ENCODE measurements at regions not wholly inside any gene's neighbourhood (a gene's known extent, or its start where the extent isn't known, plus 50 kb on each side); places are given as distances from the start of the nearest gene placed in this dataset.

DNA sequence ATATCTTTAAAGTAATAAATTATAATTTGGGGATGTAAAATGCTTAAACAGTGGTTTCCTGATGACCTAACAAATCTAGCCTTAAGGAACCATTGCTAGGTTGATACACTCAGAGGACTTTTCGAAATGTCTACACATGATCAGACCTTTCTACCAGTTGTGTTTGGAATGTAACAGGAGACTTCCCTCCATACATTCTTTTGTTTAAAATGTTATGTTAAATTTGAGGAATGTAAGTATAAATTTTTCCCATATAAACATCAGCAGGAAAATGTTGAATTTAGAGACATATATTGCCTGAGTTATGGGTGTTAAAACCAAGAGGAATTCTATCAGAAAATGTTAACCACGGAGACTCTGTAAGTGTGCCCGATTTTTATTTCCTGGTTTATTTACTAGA, 190.6 kb upstream of the SPRY1 start:
- in situ Hi-C loops (cut with MboI; ENCODE audit: low pct_ligation_motif_present in 1 of 4, low pct_unique_long_range_greater_than_20kb in 1 of 4, low sequenced_read_pairs in 3 of 4) (no loop called here), intact Hi-C loops (cut with DNase I; ENCODE audit: low total_unique reads) (no loop called here)
- Histone ChIP-seq H3K27ac (no peak overlapping the region), H3K36me3 (no peaks in the 10 kb centered on the region), H3K4me1 (no peaks in the 10 kb centered on the region), H3K27me3 (no peaks in the 10 kb centered on the region), H3K9me3 (no peaks in the 10 kb centered on the region), H3K4me3 (no peak overlapping the region)
- no peak for DNase-seq
- whole genome bisulfite sequencing, 2 donors (ENCODE audit: low coverage in 1 of 2), result 68 to 83% methylated on average over 3 of the region's 3 CpGs
- TF ChIP-seq POLR2A (IDR thresholded peaks at IDR 0.05) (no peak), POLR2AphosphoS5 (IDR thresholded peaks at IDR 0.05) (no peak), EP300 (IDR thresholded peaks at IDR 0.05; ENCODE audit: low read depth) (no peak)
- TF ChIP-seq, protein P1, sequence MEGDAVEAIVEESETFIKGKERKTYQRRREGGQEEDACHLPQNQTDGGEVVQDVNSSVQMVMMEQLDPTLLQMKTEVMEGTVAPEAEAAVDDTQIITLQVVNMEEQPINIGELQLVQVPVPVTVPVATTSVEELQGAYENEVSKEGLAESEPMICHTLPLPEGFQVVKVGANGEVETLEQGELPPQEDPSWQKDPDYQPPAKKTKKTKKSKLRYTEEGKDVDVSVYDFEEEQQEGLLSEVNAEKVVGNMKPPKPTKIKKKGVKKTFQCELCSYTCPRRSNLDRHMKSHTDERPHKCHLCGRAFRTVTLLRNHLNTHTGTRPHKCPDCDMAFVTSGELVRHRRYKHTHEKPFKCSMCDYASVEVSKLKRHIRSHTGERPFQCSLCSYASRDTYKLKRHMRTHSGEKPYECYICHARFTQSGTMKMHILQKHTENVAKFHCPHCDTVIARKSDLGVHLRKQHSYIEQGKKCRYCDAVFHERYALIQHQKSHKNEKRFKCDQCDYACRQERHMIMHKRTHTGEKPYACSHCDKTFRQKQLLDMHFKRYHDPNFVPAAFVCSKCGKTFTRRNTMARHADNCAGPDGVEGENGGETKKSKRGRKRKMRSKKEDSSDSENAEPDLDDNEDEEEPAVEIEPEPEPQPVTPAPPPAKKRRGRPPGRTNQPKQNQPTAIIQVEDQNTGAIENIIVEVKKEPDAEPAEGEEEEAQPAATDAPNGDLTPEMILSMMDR (IDR thresholded peaks at IDR 0.05), result no peak

DNA sequence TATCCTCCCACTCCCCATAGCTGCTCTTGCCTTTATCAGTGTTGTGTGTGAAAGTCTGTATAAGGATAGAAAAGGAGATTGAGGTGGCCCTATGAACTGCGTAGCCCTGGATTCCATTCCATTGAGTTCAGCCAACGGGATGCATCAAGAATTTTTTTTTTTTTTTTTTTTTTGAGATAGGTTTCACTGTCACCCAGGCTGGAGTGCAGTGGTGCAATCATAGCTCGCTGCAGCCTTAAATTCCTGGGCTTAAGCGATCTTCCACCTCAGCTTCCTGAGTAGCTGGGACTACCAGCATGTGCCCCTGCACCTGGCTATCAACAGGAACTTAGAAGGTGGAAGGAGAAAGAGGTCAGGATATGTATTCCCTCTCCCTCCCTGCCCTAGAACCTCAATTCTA, 187.2 kb upstream of the SPRY1 start:
- TF ChIP-seq, protein P1 (IDR thresholded peaks at IDR 0.05), result no peak
- TF ChIP-seq POLR2AphosphoS5 (IDR thresholded peaks at IDR 0.05) (no peak), POLR2A (IDR thresholded peaks at IDR 0.05) (no peak), EP300 (IDR thresholded peaks at IDR 0.05; ENCODE audit: low read depth) (no peak)
- Histone ChIP-seq H3K27ac (no peak overlapping the region), H3K9me3 (no peaks in the 10 kb centered on the region), H3K36me3 (no peaks in the 10 kb centered on the region), H3K4me3 (no peak overlapping the region), H3K4me1 (no peaks in the 10 kb centered on the region), H3K27me3 (no peaks in the 10 kb centered on the region)
- WGBS, 2 donors (ENCODE audit: low coverage in 1 of 2), result 95% methylated on average over 4 of the region's 4 CpGs
- no peak for DNase-seq
- intact Hi-C loops (cut with DNase I; ENCODE audit: low total_unique reads) (no loop called here), in situ Hi-C loops (cut with MboI; ENCODE audit: low pct_ligation_motif_present in 1 of 4, low pct_unique_long_range_greater_than_20kb in 1 of 4, low sequenced_read_pairs in 3 of 4) (no loop called here)

DNA sequence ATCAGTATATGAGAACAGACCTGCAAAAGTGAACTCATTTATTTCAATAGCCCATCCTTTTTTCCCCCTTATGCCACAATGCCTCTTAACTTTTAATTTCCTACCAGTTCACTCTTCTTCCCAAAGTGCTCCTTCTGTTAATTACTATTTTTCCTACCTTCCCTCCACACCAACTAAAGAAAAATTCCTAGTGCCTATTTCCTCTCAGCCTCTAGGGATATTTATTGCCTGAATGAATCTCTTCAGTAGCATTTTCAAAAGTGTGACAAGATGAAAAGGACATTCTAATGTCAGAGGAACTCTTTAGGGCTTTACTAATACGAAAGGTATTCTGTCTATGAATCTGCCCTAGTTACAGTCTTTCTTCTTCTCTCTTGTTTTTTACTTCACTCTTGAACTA, 181.1 kb upstream of the SPRY1 start:
- intact Hi-C loops (cut with DNase I; ENCODE audit: low total_unique reads) (no loop called here), in situ Hi-C loops (cut with MboI; ENCODE audit: low pct_ligation_motif_present in 1 of 4, low pct_unique_long_range_greater_than_20kb in 1 of 4, low sequenced_read_pairs in 3 of 4) (no loop called here)
- Histone ChIP-seq H3K4me1 (no peaks in the 10 kb centered on the region), H3K27me3 (no peaks in the 10 kb centered on the region), H3K9me3 (no peaks in the 10 kb centered on the region), H3K27ac (no peak overlapping the region), H3K4me3 (no peak overlapping the region), H3K36me3 (no peaks in the 10 kb centered on the region)
- 75 to 100% methylated on average over 1 of the region's 1 CpG for WGBS, 2 donors (ENCODE audit: low coverage in 1 of 2)
- TF ChIP-seq, protein P1 (IDR thresholded peaks at IDR 0.05), result no peak
- no peak for TF ChIP-seq POLR2A (IDR thresholded peaks at IDR 0.05)
- no peak for TF ChIP-seq EP300 (IDR thresholded peaks at IDR 0.05; ENCODE audit: low read depth)
- TF ChIP-seq POLR2AphosphoS5 (IDR thresholded peaks at IDR 0.05), result no peak
- no peak for DNase-seq

DNA sequence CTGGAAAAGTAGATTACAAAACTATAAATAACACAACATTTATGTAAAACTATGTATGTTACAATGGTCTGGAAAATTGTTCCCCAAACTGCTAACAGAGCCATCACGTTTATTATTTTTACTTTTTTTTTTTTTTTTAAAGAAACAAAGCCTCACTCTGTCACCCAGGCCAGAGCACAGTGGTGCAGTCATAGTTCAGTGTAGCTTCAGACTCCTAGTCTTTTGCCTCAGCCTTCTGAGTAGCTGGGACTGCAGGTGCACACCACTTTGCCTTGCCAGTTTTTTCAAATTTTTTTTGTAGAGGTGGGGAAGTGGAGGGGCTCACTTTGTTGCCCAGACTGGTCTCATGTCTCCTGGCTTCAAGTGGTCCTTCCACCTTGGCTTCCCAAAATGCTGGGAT, 180.1 kb upstream of the SPRY1 start:
- TF ChIP-seq POLR2AphosphoS5 (IDR thresholded peaks at IDR 0.05) (no peak), POLR2A (IDR thresholded peaks at IDR 0.05) (no peak)
- H3K27me3 ChIP-seq, result no peaks in the 10 kb centered on the region
- no peak overlapping the region for H3K4me3 ChIP-seq
- no peaks in the 10 kb centered on the region for H3K4me1 ChIP-seq
- no peak for DNase-seq
- WGBS, 2 donors (ENCODE audit: low coverage in 1 of 2), result 12 to 32% methylated on average over 1 of the region's 1 CpG
- intact Hi-C loops (cut with DNase I; ENCODE audit: low total_unique reads) (no loop called here), in situ Hi-C loops (cut with MboI; ENCODE audit: low pct_ligation_motif_present in 1 of 4, low pct_unique_long_range_greater_than_20kb in 1 of 4, low sequenced_read_pairs in 3 of 4) (no loop called here)
- no peak overlapping the region for H3K27ac ChIP-seq
- H3K9me3 ChIP-seq, result no peaks in the 10 kb centered on the region
- H3K36me3 ChIP-seq, result no peaks in the 10 kb centered on the region

DNA sequence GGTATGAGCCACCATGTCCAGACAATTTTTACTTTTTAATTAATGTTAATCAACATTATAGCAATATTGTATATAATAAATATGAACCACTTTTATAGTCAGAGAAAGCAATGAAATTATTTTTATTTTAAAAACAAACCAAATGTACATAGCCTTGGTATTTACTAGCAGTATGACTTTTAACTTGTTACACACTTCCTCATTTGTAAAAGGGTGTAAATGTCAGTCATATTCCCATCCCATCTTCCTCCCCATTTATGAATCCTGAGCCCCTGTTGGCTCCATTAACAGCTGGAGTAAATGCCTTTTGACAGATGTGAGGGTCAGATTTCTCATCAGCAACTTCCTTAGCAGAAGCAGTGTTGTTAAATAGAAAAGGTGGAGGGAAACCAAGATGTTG, 179.6 kb upstream of the SPRY1 start:
- H3K4me1 ChIP-seq, result no peaks in the 10 kb centered on the region
- H3K9me3 ChIP-seq, result no peaks in the 10 kb centered on the region
- intact Hi-C loops (cut with DNase I; ENCODE audit: low total_unique reads) (no loop called here), in situ Hi-C loops (cut with MboI; ENCODE audit: low pct_ligation_motif_present in 1 of 4, low pct_unique_long_range_greater_than_20kb in 1 of 4, low sequenced_read_pairs in 3 of 4) (no loop called here)
- DNase-seq, result no peak
- no peaks in the 10 kb centered on the region for H3K36me3 ChIP-seq
- H3K27me3 ChIP-seq, result no peaks in the 10 kb centered on the region
- TF ChIP-seq POLR2A (IDR thresholded peaks at IDR 0.05), result no peak
- TF ChIP-seq EP300 (IDR thresholded peaks at IDR 0.05; ENCODE audit: low read depth), result no peak
- TF ChIP-seq, protein P1 (IDR thresholded peaks at IDR 0.05), result no peak
- no peak for TF ChIP-seq POLR2AphosphoS5 (IDR thresholded peaks at IDR 0.05)
- H3K27ac ChIP-seq, result no peak overlapping the region
- H3K4me3 ChIP-seq, result no peak overlapping the region
